ENCODE measurements at regions not wholly inside any gene's neighbourhood (a gene's known extent, or its start where the extent isn't known, plus 50 kb on each side); places are given as distances from the start of the nearest gene placed in this dataset.

GRCh38 chr9:28598408-28598807 is 1025.1 kb upstream of the C9orf72 start:
- SMC1A ChIA-PET (ENCODE audit: uncharacterized antibody, unreplicated experiment), result interaction anchor here (0.7 to 1.9 kb wide), 2 partner anchors 24 to 120 kb away, joined by 3 to 4 read pairs; no protein-coding TSS in a partner anchor
- WGBS (ENCODE audit: insufficient coverage, insufficient replicate concordance, low lambda C conversion rate, missing lambda C conversion rate), result 39% methylated on average over 3 of the region's 3 CpGs
- no peak overlapping the region for H3K27ac ChIP-seq (ENCODE audit: control insufficient read depth, insufficient read depth)
- no peaks in the 10 kb centered on the region for H3K36me3 ChIP-seq (ENCODE audit: control insufficient read depth in 2 of 2, insufficient read depth in 2 of 2, low read length in 1 of 2)
- CTCF ChIA-PET, result no interaction called here
- POLR2A ChIA-PET, result no interaction called here
- FAIRE-seq (no peak), DNase-seq (ENCODE audit: low read depth, low spot score) (no peak), ATAC-seq (no peak)
- no peak overlapping the region for H2AFZ ChIP-seq (ENCODE audit: control insufficient read depth, low read depth, low read length)
- in situ Hi-C loops (cut with MboI) (no loop called here), intact Hi-C loops (cut with micrococcal nuclease; ENCODE audit: unreplicated experiment) (no loop called here)
- H3K27me3 ChIP-seq (replicated peaks in 1 of 2; ENCODE audit: control insufficient read depth in 2 of 2, insufficient read depth in 2 of 2, low read length in 1 of 2), result no peaks in the 10 kb centered on the region
- no peaks in the 10 kb centered on the region for H4K20me1 ChIP-seq (ENCODE audit: control insufficient read depth, insufficient read depth)
- RAD21 ChIA-PET (ENCODE audit: unreplicated experiment), result no interaction called here
- no TSS peak for BruUV-seq (replicated peaks)
- H3K4me2 ChIP-seq (ENCODE audit: control insufficient read depth, insufficient read depth), result no peak overlapping the region
- H3K4me1 ChIP-seq (ENCODE audit: control insufficient read depth, insufficient read depth, low read length), result no peaks in the 10 kb centered on the region
- no peak overlapping the region for H3K9ac ChIP-seq (ENCODE audit: control insufficient read depth, insufficient read depth, low read length)
- no peaks in the 10 kb centered on the region for H3K79me2 ChIP-seq (ENCODE audit: control insufficient read depth, insufficient read depth, low read length)
- H3K9me3 ChIP-seq (replicated peaks; ENCODE audit: control insufficient read depth, insufficient read depth, low read length), result no peaks in the 10 kb centered on the region
- H3K4me3 ChIP-seq, result no peak overlapping the region
- TF ChIP-seq KLF5 (IDR thresholded peaks at IDR 0.05; ENCODE audit: partially characterized antibody) (no peak), MLLT1 (IDR thresholded peaks at IDR 0.05) (no peak), CBX3 (IDR thresholded peaks at IDR 0.05; ENCODE audit: borderline replicate concordance, low read depth) (no peak), ZBTB40 (IDR thresholded peaks at IDR 0.05; ENCODE audit: borderline replicate concordance) (no peak), NR2C1 (IDR thresholded peaks at IDR 0.05) (no peak), SREBF2 (IDR thresholded peaks at IDR 0.05; ENCODE audit: low read length) (no peak), BHLHE40 (IDR thresholded peaks at IDR 0.05; ENCODE audit: borderline replicate concordance in 1 of 2, low read depth in 2 of 2, low read length in 1 of 2) (no peak), E2F8 (IDR thresholded peaks at IDR 0.05; ENCODE audit: low read depth, partially characterized antibody) (no peak), NFYA (IDR thresholded peaks at IDR 0.05; ENCODE audit: borderline replicate concordance, low read depth, low read length) (no peak), PAX8 (IDR thresholded peaks at IDR 0.05) (no peak), MAX (IDR thresholded peaks at IDR 0.05; ENCODE audit: low read depth, low read length) (no peak)
- TF ChIP-seq, protein P1, sequence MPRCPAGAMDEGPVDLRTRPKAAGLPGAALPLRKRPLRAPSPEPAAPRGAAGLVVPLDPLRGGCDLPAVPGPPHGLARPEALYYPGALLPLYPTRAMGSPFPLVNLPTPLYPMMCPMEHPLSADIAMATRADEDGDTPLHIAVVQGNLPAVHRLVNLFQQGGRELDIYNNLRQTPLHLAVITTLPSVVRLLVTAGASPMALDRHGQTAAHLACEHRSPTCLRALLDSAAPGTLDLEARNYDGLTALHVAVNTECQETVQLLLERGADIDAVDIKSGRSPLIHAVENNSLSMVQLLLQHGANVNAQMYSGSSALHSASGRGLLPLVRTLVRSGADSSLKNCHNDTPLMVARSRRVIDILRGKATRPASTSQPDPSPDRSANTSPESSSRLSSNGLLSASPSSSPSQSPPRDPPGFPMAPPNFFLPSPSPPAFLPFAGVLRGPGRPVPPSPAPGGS (IDR thresholded peaks at IDR 0.05; ENCODE audit: borderline replicate concordance, insufficient read depth, low read depth, low read length, poor library complexity, severe bottlenecking), result no peak
- TF ChIP-seq, protein P2, sequence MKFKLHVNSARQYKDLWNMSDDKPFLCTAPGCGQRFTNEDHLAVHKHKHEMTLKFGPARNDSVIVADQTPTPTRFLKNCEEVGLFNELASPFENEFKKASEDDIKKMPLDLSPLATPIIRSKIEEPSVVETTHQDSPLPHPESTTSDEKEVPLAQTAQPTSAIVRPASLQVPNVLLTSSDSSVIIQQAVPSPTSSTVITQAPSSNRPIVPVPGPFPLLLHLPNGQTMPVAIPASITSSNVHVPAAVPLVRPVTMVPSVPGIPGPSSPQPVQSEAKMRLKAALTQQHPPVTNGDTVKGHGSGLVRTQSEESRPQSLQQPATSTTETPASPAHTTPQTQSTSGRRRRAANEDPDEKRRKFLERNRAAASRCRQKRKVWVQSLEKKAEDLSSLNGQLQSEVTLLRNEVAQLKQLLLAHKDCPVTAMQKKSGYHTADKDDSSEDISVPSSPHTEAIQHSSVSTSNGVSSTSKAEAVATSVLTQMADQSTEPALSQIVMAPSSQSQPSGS (IDR thresholded peaks at IDR 0.05; ENCODE audit: low read length), result no peak
